ENCODE measurements at regions not wholly inside any gene's neighbourhood (a gene's known extent, or its start where the extent isn't known, plus 50 kb on each side); places are given as distances from the start of the nearest gene placed in this dataset.

- Histone ChIP-seq H2BK120ac (ENCODE audit: low read depth, low read length) (no peak overlapping the region), H3K36me3 (ENCODE audit: control insufficient read depth, insufficient read depth, low read length) (no peaks in the 10 kb centered on the region), H3K9ac (ENCODE audit: low read depth, low read length) (no peak overlapping the region), H2BK20ac (ENCODE audit: low read depth, low read length) (no peak overlapping the region), H3K9me1 (ENCODE audit: insufficient read depth, low read length) (no peaks in the 10 kb centered on the region), H2AK5ac (ENCODE audit: low read depth, low read length) (no peak overlapping the region), H3K9me3 (ENCODE audit: control insufficient read depth, insufficient read depth, low read length) (no peaks in the 10 kb centered on the region), H4K5ac (ENCODE audit: low read depth, low read length) (no peak overlapping the region), H3K4me1 (ENCODE audit: control insufficient read depth, insufficient read depth, low read length) (no peaks in the 10 kb centered on the region), H2BK5ac (ENCODE audit: low read depth, low read length, poor library complexity, severe bottlenecking) (no peak overlapping the region), H3K18ac (ENCODE audit: low read depth, low read length) (no peak overlapping the region), H3K23ac (ENCODE audit: low read depth, low read length) (no peak overlapping the region), H2AFZ (replicated peaks; ENCODE audit: low read length, poor library complexity) (no peak overlapping the region), H3K56ac (ENCODE audit: extremely low read depth, insufficient read depth, low read length) (no peak overlapping the region), H3K27ac (ENCODE audit: insufficient read depth, low read length) (no peak overlapping the region), H3K27me3 (ENCODE audit: control insufficient read depth, insufficient read depth, low read length) (no peaks in the 10 kb centered on the region; the same call in 1 of the 2 replicates), H3K4ac (ENCODE audit: low read depth, low read length) (no peak overlapping the region), H2BK15ac (ENCODE audit: low read depth, low read length) (no peak overlapping the region), H3K14ac (replicated peaks; ENCODE audit: low read depth, low read length) (no peak overlapping the region), H2AK9ac (replicated peaks; ENCODE audit: low read depth, low read length, poor library complexity) (no peak overlapping the region), H3K4me3 (ENCODE audit: insufficient read depth, low read depth, low read length) (no peak overlapping the region), H4K91ac (ENCODE audit: insufficient read depth, low read depth, low read length) (no peak overlapping the region), H3K79me1 (ENCODE audit: low read depth in 1 of 2, low read length in 2 of 2) (no peaks in the 10 kb centered on the region), H4K20me1 (ENCODE audit: insufficient read depth, low read length) (no peaks in the 10 kb centered on the region; the same call in 1 of the 2 replicates), H4K8ac (ENCODE audit: low read depth in 2 of 2, low read length in 2 of 2) (no peak overlapping the region), H3K4me2 (ENCODE audit: low read depth, low read length) (no peak overlapping the region)
- ATAC-seq (ENCODE audit: low read depth), result no peak
- DNase-seq, result no peak
- POLR2A ChIA-PET (ENCODE audit: unreplicated experiment), result no interaction called here
- no peak for TF ChIP-seq CHD1 (IDR thresholded peaks at IDR 0.05; ENCODE audit: low read depth, low read length)
- no peak for TF ChIP-seq MAFK (IDR thresholded peaks at IDR 0.05; ENCODE audit: low read depth, low read length)
- TF ChIP-seq RCOR1 (IDR thresholded peaks at IDR 0.05; ENCODE audit: insufficient replicate concordance, low read length), result no peak
- no peak for TF ChIP-seq ELK1 (IDR thresholded peaks at IDR 0.05; ENCODE audit: borderline replicate concordance, low read depth, low read length)
- no peak for TF ChIP-seq SMC3 (IDR thresholded peaks at IDR 0.05; ENCODE audit: low read depth, low read length)
- no peak for TF ChIP-seq RFX5 (IDR thresholded peaks at IDR 0.05; ENCODE audit: low read depth, low read length)
- no peak for TF ChIP-seq RAD21 (IDR thresholded peaks at IDR 0.05; ENCODE audit: low read length)
- TF ChIP-seq USF2 (IDR thresholded peaks at IDR 0.05; ENCODE audit: low read depth, low read length), result no peak
- TF ChIP-seq MXI1 (IDR thresholded peaks at IDR 0.05; ENCODE audit: borderline replicate concordance, low read depth, low read length), result no peak
- dilution Hi-C loops (cut with HindIII; ENCODE audit: low sequenced_read_pairs, unreplicated experiment) (no loop called here), intact Hi-C loops (cut with micrococcal nuclease) (no loop called here), in situ Hi-C loops (cut with MboI; ENCODE audit: low sequenced_read_pairs) (no loop called here)
- BruUV-seq (replicated peaks), result no TSS peak
- CTCF ChIA-PET, result no interaction called here
- no CpG with 5 or more reads among the region's 8 CpGs for WGBS, 2 experiments (ENCODE audit: extremely low coverage in 2 of 2, insufficient read length in 1 of 2)
Observed at GRCh38 chr1:18542351-18542750, 61.6 kb downstream of the KLHDC7A start.
